ENCODE measurements at regions not wholly inside any gene's neighbourhood (a gene's known extent, or its start where the extent isn't known, plus 50 kb on each side); places are given as distances from the start of the nearest gene placed in this dataset.

DNA sequence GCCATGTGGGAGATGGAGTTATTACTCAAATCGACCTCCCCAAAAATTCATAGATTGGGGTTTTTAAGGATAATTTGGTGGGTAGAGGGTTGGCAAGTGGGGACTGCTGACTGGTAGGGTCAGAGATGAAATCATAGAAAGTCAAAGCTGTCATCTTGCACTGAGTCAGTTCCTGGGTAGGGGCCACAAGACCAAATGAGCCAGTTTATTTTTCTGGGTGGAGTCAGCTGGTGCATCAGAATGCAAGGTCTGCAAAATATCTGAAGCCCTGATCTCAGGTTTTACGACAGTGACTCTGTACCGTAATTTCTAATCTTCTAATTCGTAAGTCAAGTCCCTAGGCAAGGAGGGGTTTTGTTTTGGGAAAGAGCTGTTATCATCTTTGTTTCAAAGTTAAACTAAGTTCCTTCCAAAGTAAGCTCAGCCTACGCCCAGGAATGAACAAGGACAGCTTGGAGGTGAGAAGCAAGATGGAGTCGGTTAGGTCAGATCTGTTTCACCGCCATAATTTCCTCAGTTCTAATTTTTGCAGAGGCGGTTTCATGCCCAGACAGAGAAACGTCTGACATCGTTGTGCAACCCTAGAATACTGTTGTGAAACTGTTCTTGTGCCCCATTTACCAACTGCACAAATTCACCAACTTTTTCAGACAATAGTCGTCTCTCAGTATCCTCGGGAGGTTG lies 104.5 kb upstream of the SFSWAP start:
- no peak overlapping the region for H2AK5ac ChIP-seq (ENCODE audit: low read depth, low read length)
- H3K27ac ChIP-seq (ENCODE audit: low read depth, low read length) = no peak overlapping the region
- H3K9ac ChIP-seq (replicated peaks in 1 of 4; ENCODE audit: extremely low read depth in 1 of 4, low read depth in 3 of 4, low read length in 3 of 4) = no peak overlapping the region
- H2BK12ac ChIP-seq (ENCODE audit: low read depth, low read length) = no peak overlapping the region
- no peak overlapping the region for H2BK15ac ChIP-seq (ENCODE audit: low read length)
- H4K91ac ChIP-seq (replicated peaks; ENCODE audit: insufficient read length, low read length) = no peak overlapping the region
- H3K4ac ChIP-seq (replicated peaks; ENCODE audit: insufficient read length, low read depth, low read length) = no peak overlapping the region
- H2BK120ac ChIP-seq (replicated peaks; ENCODE audit: low read depth, low read length) = no peak overlapping the region
- H3K9me3 ChIP-seq (ENCODE audit: insufficient read depth in 2 of 2, low read depth in 1 of 2, low read length in 1 of 2) = no peaks in the 10 kb centered on the region
- H2AFZ ChIP-seq (ENCODE audit: low read length) = no peak overlapping the region
- H3K79me1 ChIP-seq (ENCODE audit: low read depth, low read length) = no peaks in the 10 kb centered on the region
- ChIA-PET POLR2A (ENCODE audit: partially characterized antibody) (no interaction called here), CTCF (ENCODE audit: partially characterized antibody) (interaction anchor here (1.0 to 1.5 kb wide), 3 partner anchors 9 to 110 kb away, joined by 3 to 4 read pairs (median 4); no protein-coding TSS in a partner anchor)
- no peaks in the 10 kb centered on the region for H3K36me3 ChIP-seq (ENCODE audit: control insufficient read depth in 2 of 4, insufficient read depth in 4 of 4, low read length in 3 of 4)
- no peak overlapping the region; the same call in 1 of the 2 replicates for H4K8ac ChIP-seq (ENCODE audit: extremely low read depth, insufficient read depth, low read length)
- H2BK20ac ChIP-seq (ENCODE audit: low read length) = no peak overlapping the region
- TF ChIP-seq CEBPB (IDR thresholded peaks at IDR 0.05; ENCODE audit: low read depth, low read length) (no peak), CREB1 (IDR thresholded peaks at IDR 0.05) (no peak), TEAD4 (IDR thresholded peaks at IDR 0.05; ENCODE audit: low read depth, low read length) (no peak)
- TF ChIP-seq, protein P1, sequence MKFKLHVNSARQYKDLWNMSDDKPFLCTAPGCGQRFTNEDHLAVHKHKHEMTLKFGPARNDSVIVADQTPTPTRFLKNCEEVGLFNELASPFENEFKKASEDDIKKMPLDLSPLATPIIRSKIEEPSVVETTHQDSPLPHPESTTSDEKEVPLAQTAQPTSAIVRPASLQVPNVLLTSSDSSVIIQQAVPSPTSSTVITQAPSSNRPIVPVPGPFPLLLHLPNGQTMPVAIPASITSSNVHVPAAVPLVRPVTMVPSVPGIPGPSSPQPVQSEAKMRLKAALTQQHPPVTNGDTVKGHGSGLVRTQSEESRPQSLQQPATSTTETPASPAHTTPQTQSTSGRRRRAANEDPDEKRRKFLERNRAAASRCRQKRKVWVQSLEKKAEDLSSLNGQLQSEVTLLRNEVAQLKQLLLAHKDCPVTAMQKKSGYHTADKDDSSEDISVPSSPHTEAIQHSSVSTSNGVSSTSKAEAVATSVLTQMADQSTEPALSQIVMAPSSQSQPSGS (IDR thresholded peaks at IDR 0.05; ENCODE audit: low read length) = no peak
- H3K79me2 ChIP-seq (ENCODE audit: control insufficient read depth in 1 of 2, insufficient read depth in 2 of 2, low read length in 2 of 2) = no peaks in the 10 kb centered on the region
- no peak overlapping the region for H3K23ac ChIP-seq (ENCODE audit: insufficient read length)
- H3K27me3 ChIP-seq (replicated peaks in 1 of 4; ENCODE audit: control insufficient read depth in 3 of 4, extremely low read depth in 1 of 4, insufficient read depth in 3 of 4, low read length in 3 of 4) = no peaks in the 10 kb centered on the region; a peak in 1 of 7 replicates
- H3K4me3 ChIP-seq (ENCODE audit: extremely low read depth in 1 of 4, insufficient read depth in 2 of 4, low read depth in 3 of 4, low read length in 4 of 4) = no peak overlapping the region
- H4K5ac ChIP-seq (ENCODE audit: insufficient read length, low read depth, low read length) = no peak overlapping the region
- H3K14ac ChIP-seq (ENCODE audit: insufficient read length) = no peak overlapping the region
- no peaks in the 10 kb centered on the region for H3K23me2 ChIP-seq (ENCODE audit: low read depth, low read length)
- H3K56ac ChIP-seq (replicated peaks; ENCODE audit: insufficient read length, low read depth, low read length) = no peak overlapping the region
- H3K4me1 ChIP-seq (replicated peaks in 1 of 4; ENCODE audit: control insufficient read depth in 3 of 4, insufficient read depth in 4 of 4, low read length in 3 of 4) = peaks cover 0 to 2% (median 0%) of the 10 kb centered on the region in 4 experiments; a peak in 2 of 7 replicates
- DNase-seq (ENCODE audit: low read depth in 1 of 2, low spot score in 2 of 2) = no peak
- H3K4me2 ChIP-seq (ENCODE audit: insufficient read depth in 1 of 2, low read depth in 2 of 2, low read length in 2 of 2) = no peak overlapping the region
- no peak for FAIRE-seq
- H4K20me1 ChIP-seq (replicated peaks in 1 of 2; ENCODE audit: control insufficient read depth in 1 of 2, insufficient read depth in 2 of 2, low read length in 2 of 2) = no peaks in the 10 kb centered on the region
- no peak overlapping the region for H3K18ac ChIP-seq (ENCODE audit: extremely low read depth, low read length)
- 90% methylated on average over 12 of the region's 12 CpGs; no CpG with 5 or more reads in 1 of the 2 experiments for WGBS, 2 experiments (ENCODE audit: extremely low coverage in 1 of 2, insufficient coverage in 1 of 2, insufficient read length in 1 of 2, insufficient replicate concordance in 2 of 2, low coverage in 1 of 2, low lambda C conversion rate in 2 of 2, missing lambda C conversion rate in 1 of 2)
- H2BK5ac ChIP-seq (ENCODE audit: low read depth, low read length) = no peak overlapping the region

Data from H1 (cell line).